ENCODE measurements at regions not wholly inside any gene's neighbourhood (a gene's known extent, or its start where the extent isn't known, plus 50 kb on each side); places are given as distances from the start of the nearest gene placed in this dataset.

DNA sequence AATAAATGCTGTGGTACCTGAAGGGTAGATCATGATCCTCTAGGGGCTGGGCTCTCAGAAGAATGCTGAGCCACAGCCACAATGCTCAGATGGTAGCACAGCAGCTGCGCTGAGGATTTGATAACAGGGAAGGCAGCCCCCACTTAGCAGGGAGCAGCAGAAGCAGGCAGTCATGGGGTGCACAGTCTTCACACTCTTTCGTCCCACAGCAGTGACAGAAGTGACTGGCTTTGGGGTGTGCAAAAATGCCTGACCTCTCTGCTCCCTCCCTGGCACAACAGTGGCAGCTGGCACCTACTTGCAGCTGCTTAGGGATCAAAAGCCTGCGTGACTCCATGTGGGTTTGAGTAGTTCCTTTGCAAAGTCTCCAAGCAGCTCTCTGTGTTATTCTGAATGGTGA, 1349.8 kb upstream of the RAG2 start:
- Mint-ChIP-seq H3K4me1 (no peaks in the 10 kb centered on the region), H3K9me3 (peaks cover 6% of the 10 kb centered on the region), H3K4me3 (no peak overlapping the region), H3K27me3 (no peaks in the 10 kb centered on the region), H3K27ac (no peak overlapping the region), H3K36me3 (ENCODE audit: low read depth) (no peaks in the 10 kb centered on the region)
- ChIA-PET CTCF (no interaction called here), POLR2A (no interaction called here)
- DNase-seq = no peak

DNA sequence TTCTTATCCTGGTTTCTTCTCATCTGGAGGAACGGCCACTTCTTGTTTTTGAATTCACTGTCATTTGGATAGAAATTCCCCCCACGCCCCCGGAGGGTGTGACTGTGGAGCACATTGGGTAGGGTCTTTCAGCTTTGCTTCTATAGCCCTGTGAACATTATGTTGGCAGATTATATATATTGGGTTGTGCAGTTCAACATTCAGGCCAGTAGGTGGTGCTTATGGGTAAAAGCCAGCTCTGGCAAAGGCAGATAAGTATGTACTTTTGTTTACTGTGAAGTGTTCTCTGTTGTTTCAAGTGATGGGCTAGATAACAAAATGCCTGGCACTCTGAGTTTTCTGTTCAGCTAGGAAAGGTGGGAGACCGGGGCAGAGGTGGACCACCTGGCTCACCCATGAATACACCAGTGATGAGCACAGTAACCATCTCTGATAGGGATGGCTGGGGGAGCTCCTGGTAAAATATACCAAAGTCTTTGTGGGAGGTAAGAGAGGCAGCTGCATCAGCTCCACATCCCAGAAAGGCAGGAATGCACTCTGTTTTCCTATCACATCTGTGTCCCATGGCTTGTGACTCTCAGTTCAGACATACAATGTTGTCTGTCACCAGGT, 1348.2 kb upstream of the RAG2 start:
- H3K4me1 Mint-ChIP-seq = no peaks in the 10 kb centered on the region
- H3K9me3 Mint-ChIP-seq = peaks cover 6% of the 10 kb centered on the region
- H3K27ac Mint-ChIP-seq = no peak overlapping the region
- peak; percentile 27 for DNase-seq
- no peaks in the 10 kb centered on the region for H3K36me3 Mint-ChIP-seq (ENCODE audit: low read depth)
- no peaks in the 10 kb centered on the region for H3K27me3 Mint-ChIP-seq
- ChIA-PET CTCF (no interaction called here), POLR2A (no interaction called here)
- H3K4me3 Mint-ChIP-seq = no peak overlapping the region

DNA sequence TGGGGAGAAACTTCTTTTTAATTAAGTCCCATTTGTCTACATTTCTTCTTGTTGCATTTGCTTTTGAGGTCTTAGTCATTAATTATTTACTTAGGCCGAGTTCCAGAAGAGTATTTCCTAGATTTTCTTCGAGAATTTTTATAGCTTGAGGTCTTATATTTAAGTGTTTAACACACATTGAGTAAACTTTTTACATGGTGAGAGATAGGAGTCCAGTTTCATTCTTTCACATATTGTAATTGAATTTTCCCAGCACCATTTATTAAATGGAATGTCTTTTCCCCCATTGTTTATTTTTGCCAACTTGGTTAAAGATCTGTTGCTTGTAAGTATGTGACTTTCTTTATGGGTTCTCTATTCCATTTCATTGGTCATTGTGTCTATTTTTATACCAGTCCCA, 1344.0 kb upstream of the RAG2 start:
- ChIA-PET CTCF (interaction anchor here (1.1 kb wide), 1 partner anchor 8 kb away, joined by 3 read pairs; no protein-coding TSS in a partner anchor), POLR2A (no interaction called here)
- no peak overlapping the region for H3K4me3 Mint-ChIP-seq
- no peak overlapping the region for H3K27ac Mint-ChIP-seq
- no peaks in the 10 kb centered on the region for H3K4me1 Mint-ChIP-seq
- DNase-seq = no peak
- peaks cover 6% of the 10 kb centered on the region for H3K9me3 Mint-ChIP-seq
- no peaks in the 10 kb centered on the region for H3K27me3 Mint-ChIP-seq
- no peaks in the 10 kb centered on the region for H3K36me3 Mint-ChIP-seq (ENCODE audit: low read depth)

GRCh38 chr11:37929100-37929653, 1331.1 kb upstream of the RAG2 start:
- H3K27me3 Mint-ChIP-seq = no peaks in the 10 kb centered on the region
- H3K36me3 Mint-ChIP-seq (ENCODE audit: low read depth) = no peaks in the 10 kb centered on the region
- no peaks in the 10 kb centered on the region for H3K9me3 Mint-ChIP-seq
- DNase-seq = no peak
- no peak overlapping the region for H3K4me3 Mint-ChIP-seq
- ChIA-PET CTCF (no interaction called here), POLR2A (no interaction called here)
- H3K27ac Mint-ChIP-seq = no peak overlapping the region
- no peaks in the 10 kb centered on the region for H3K4me1 Mint-ChIP-seq

DNA sequence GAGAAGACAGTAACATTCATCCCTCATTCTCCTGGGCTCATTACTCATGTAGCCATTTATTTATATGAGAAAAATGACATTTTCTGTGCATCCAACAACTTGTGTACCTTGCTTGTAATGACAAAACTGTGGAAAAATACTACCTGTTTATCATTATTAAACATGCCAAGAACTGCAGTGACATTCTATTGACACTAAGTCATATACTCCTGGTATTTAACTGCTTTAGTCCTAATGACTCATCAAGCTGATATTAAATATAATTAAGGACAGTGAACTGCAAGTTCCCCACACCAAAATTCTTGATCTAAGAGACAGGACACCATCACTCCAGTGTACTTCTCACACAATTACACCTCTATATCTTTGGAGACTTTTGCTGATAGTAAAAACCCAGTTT, 1328.7 kb upstream of the RAG2 start:
- Mint-ChIP-seq H3K27me3 (no peaks in the 10 kb centered on the region), H3K4me3 (no peak overlapping the region), H3K9me3 (no peaks in the 10 kb centered on the region), H3K36me3 (ENCODE audit: low read depth) (no peaks in the 10 kb centered on the region), H3K27ac (no peak overlapping the region), H3K4me1 (no peaks in the 10 kb centered on the region)
- ChIA-PET POLR2A (no interaction called here), CTCF (no interaction called here)
- DNase-seq = no peak

GRCh38 chr11:37916331-37916730, 1318.3 kb upstream of the RAG2 start:
- H3K27ac Mint-ChIP-seq = no peak overlapping the region
- peaks cover 2% of the 10 kb centered on the region for H3K9me3 Mint-ChIP-seq
- H3K27me3 Mint-ChIP-seq = no peaks in the 10 kb centered on the region
- H3K4me3 Mint-ChIP-seq = no peak overlapping the region
- H3K36me3 Mint-ChIP-seq (ENCODE audit: low read depth) = no peaks in the 10 kb centered on the region
- POLR2A ChIA-PET = no interaction called here
- DNase-seq = no peak
- H3K4me1 Mint-ChIP-seq = no peaks in the 10 kb centered on the region
- CTCF ChIA-PET = no interaction called here

GRCh38 chr11:37914859-37915258, 1316.8 kb upstream of the RAG2 start:
- ChIA-PET POLR2A (no interaction called here), CTCF (no interaction called here)
- Mint-ChIP-seq H3K36me3 (ENCODE audit: low read depth) (no peaks in the 10 kb centered on the region), H3K27me3 (no peaks in the 10 kb centered on the region), H3K4me1 (no peaks in the 10 kb centered on the region), H3K27ac (no peak overlapping the region), H3K9me3 (peaks cover 2% of the 10 kb centered on the region), H3K4me3 (no peak overlapping the region)
- DNase-seq = no peak

- Mint-ChIP-seq H3K9me3 (peaks cover 2% of the 10 kb centered on the region), H3K4me1 (no peaks in the 10 kb centered on the region), H3K4me3 (no peak overlapping the region), H3K27ac (no peak overlapping the region), H3K36me3 (ENCODE audit: low read depth) (no peaks in the 10 kb centered on the region), H3K27me3 (no peaks in the 10 kb centered on the region)
- ChIA-PET CTCF (no interaction called here), POLR2A (no interaction called here)
- no peak for DNase-seq
Observed at GRCh38 chr11:37908219-37908548, 1310.1 kb upstream of the RAG2 start.

DNA sequence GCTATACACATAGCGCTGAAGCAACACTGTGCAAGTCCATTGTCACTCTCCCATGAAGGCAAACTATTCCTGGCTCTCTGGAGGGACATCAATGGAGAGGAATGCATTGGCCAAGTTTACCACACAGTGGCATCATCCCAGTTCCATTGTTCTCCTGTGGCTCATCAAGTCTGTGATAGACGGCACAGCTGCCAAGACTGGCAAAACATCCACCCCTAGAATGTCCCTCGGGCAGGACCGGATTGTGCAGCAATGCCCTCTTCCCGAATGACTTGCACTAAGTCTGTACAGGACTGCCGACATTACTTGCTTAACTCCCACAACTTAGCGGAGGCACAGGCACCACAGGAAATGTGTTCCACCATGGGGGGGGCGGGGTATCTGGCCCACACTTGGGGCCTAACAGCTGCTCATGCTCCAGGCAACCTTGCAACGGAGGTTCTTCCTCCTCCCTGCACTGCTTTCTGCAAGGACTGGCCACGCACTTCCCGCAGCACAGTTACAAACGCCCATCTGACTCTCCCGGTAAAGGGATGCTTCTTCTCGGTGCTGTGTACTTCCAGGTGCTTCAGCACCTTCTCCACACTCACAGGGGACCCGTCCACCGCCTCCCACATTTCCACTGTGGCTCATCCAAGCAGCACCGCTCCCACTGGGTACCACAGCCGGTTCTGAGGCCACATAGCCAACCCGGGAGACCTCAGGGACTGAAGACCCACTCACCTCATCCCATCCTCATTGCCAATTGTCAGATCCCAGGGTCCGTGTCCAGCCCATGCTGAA, 1309.6 kb upstream of the RAG2 start:
- DNase-seq = no peak
- Mint-ChIP-seq H3K4me1 (no peaks in the 10 kb centered on the region), H3K27me3 (no peaks in the 10 kb centered on the region), H3K4me3 (no peak overlapping the region), H3K36me3 (ENCODE audit: low read depth) (no peaks in the 10 kb centered on the region), H3K27ac (no peak overlapping the region), H3K9me3 (peaks cover 2% of the 10 kb centered on the region)
- CTCF ChIA-PET = no interaction called here
- POLR2A ChIA-PET = no interaction called here

GRCh38 chr11:37905707-37906417, 1307.8 kb upstream of the RAG2 start:
- H3K27me3 Mint-ChIP-seq = no peaks in the 10 kb centered on the region
- H3K4me3 Mint-ChIP-seq = no peak overlapping the region
- CTCF ChIA-PET = no interaction called here
- no peak overlapping the region for H3K27ac Mint-ChIP-seq
- H3K4me1 Mint-ChIP-seq = no peaks in the 10 kb centered on the region
- H3K36me3 Mint-ChIP-seq (ENCODE audit: low read depth) = no peaks in the 10 kb centered on the region
- POLR2A ChIA-PET = no interaction called here
- H3K9me3 Mint-ChIP-seq = peaks cover 2% of the 10 kb centered on the region
- no peak for DNase-seq

- ChIA-PET CTCF (no interaction called here), POLR2A (no interaction called here)
- Mint-ChIP-seq H3K36me3 (ENCODE audit: low read depth) (no peaks in the 10 kb centered on the region), H3K27ac (no peak overlapping the region), H3K4me1 (no peaks in the 10 kb centered on the region), H3K27me3 (no peaks in the 10 kb centered on the region), H3K9me3 (peaks cover 11% of the 10 kb centered on the region), H3K4me3 (no peak overlapping the region)
- DNase-seq = no peak
Observed at GRCh38 chr11:37896016-37896415, 1298.0 kb upstream of the RAG2 start.

DNA sequence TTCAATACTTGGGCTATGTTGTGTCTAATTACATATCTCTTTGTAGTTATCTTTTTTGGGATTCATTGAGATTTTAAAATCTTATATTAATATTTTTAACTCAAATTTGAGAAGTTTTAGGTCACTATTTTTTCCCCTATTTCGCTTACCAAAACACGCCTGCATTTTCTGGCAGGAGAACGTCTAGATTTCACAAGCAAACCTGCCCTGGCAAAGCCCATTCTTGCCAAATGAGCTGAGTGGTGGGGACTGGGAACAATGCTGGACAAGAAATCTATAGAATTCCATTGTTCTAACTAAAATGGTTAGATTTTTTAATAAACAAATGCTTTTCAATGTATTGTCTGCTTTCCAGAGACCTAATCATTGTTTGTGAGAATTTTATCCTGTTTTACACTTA, 1283.7 kb upstream of the RAG2 start:
- Mint-ChIP-seq H3K27me3 (no peaks in the 10 kb centered on the region), H3K27ac (peak overlapping the region; percentile 36), H3K4me3 (no peak overlapping the region), H3K36me3 (ENCODE audit: low read depth) (no peaks in the 10 kb centered on the region), H3K9me3 (no peaks in the 10 kb centered on the region), H3K4me1 (no peaks in the 10 kb centered on the region)
- POLR2A ChIA-PET = no interaction called here
- DNase-seq = no peak
- CTCF ChIA-PET = no interaction called here

GRCh38 chr11:37861671-37862070, 1263.6 kb upstream of the RAG2 start:
- Mint-ChIP-seq H3K4me3 (no peak overlapping the region), H3K36me3 (ENCODE audit: low read depth) (no peaks in the 10 kb centered on the region)
- POLR2A ChIA-PET = no interaction called here

More at GRCh38 chr11:37861671-37862070, 1263.6 kb upstream of the RAG2 start:
- DNase-seq = no peak
- no peaks in the 10 kb centered on the region for H3K9me3 Mint-ChIP-seq
- CTCF ChIA-PET = no interaction called here
- no peak overlapping the region for H3K27ac Mint-ChIP-seq
- H3K4me1 Mint-ChIP-seq = no peaks in the 10 kb centered on the region
- no peaks in the 10 kb centered on the region for H3K27me3 Mint-ChIP-seq
